ENCODE measurements at regions not wholly inside any gene's neighbourhood (a gene's known extent, or its start where the extent isn't known, plus 50 kb on each side); places are given as distances from the start of the nearest gene placed in this dataset.

DNA sequence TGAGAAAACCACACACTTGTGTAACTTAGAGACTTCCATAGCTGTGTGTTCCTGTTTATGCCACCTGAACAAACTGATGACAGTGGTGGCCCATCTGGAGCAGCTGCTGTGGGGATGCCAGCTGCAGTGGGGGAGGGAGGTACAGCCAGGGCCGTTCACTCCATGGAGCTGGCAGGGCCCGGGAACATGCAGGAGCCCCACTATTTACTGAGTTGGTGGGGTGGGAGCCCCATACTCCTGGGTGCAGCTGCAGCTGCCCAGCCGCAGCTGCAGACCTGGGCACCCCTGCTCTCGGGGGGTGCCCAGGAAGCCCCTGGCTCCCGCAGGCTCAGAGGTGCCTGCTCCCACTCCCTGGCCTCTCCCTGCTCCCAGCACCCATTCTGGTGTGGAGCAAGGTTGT lies 398.6 kb upstream of the RASGEF1B start:
- TF ChIP-seq CTBP1 (IDR thresholded peaks at IDR 0.05; ENCODE audit: borderline replicate concordance) (no peak), ARNT (IDR thresholded peaks at IDR 0.05) (no peak), FOXK2 (IDR thresholded peaks at IDR 0.05) (no peak), BHLHE40 (IDR thresholded peaks at IDR 0.05; ENCODE audit: borderline replicate concordance) (no peak), FOXM1 (IDR thresholded peaks at IDR 0.05; ENCODE audit: borderline replicate concordance) (no peak), FOXA1 (IDR thresholded peaks at IDR 0.05) (no peak), SUZ12 (IDR thresholded peaks at IDR 0.05) (no peak), L3MBTL2 (conservative IDR thresholded peaks at IDR 0.05) (no peak), ELF4 (IDR thresholded peaks at IDR 0.05) (no peak), SP1 (IDR thresholded peaks at IDR 0.05) (no peak)
- TF ChIP-seq, protein P1, sequence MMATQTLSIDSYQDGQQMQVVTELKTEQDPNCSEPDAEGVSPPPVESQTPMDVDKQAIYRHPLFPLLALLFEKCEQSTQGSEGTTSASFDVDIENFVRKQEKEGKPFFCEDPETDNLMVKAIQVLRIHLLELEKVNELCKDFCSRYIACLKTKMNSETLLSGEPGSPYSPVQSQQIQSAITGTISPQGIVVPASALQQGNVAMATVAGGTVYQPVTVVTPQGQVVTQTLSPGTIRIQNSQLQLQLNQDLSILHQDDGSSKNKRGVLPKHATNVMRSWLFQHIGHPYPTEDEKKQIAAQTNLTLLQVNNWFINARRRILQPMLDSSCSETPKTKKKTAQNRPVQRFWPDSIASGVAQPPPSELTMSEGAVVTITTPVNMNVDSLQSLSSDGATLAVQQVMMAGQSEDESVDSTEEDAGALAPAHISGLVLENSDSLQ (IDR thresholded peaks at IDR 0.05): no peak
- POLR2A ChIA-PET: no interaction called here
- no peak for DNase-seq (ENCODE audit: extremely low spot score)
- CTCF ChIA-PET: no interaction called here

DNA sequence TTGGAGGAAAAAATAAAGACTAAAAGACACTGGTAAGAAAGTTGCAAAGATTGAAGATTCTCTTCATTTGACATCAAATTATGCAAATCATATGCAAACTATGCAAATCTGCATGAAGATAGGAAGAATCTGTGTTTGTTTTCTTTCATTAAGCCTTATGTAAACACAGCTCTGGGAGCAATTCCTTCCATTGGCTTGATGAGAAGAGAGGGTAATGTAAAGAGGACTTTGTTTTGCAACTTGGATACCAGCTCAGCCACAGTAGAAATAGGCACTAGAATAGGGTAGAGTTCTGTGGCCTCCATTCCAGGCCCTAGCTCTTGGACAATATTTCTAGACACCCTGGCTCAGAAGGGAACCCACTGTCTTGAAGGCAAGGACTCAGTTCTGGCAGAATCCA lies 388.4 kb upstream of the RASGEF1B start:
- TF ChIP-seq CTBP1 (IDR thresholded peaks at IDR 0.05; ENCODE audit: borderline replicate concordance): no peak
- no peak for TF ChIP-seq SP1 (IDR thresholded peaks at IDR 0.05)
- no peak for TF ChIP-seq BHLHE40 (IDR thresholded peaks at IDR 0.05; ENCODE audit: borderline replicate concordance)
- TF ChIP-seq ZNF384 (IDR thresholded peaks at IDR 0.05): no peak
- TF ChIP-seq HDGF (IDR thresholded peaks at IDR 0.05; ENCODE audit: borderline replicate concordance): no peak
- no peak for TF ChIP-seq ELF4 (IDR thresholded peaks at IDR 0.05)
- TF ChIP-seq LEF1 (IDR thresholded peaks at IDR 0.05; ENCODE audit: borderline replicate concordance): no peak
- TF ChIP-seq SUZ12 (IDR thresholded peaks at IDR 0.05): no peak
- no peak for TF ChIP-seq L3MBTL2 (conservative IDR thresholded peaks at IDR 0.05)
- no peak for TF ChIP-seq ARNT (IDR thresholded peaks at IDR 0.05)
- no peak for TF ChIP-seq FOXK2 (IDR thresholded peaks at IDR 0.05)
- TF ChIP-seq TARDBP (IDR thresholded peaks at IDR 0.05): no peak
- TF ChIP-seq, protein P1 (IDR thresholded peaks at IDR 0.05): no peak
- TF ChIP-seq FOXM1 (IDR thresholded peaks at IDR 0.05; ENCODE audit: borderline replicate concordance): no peak
- no peak for TF ChIP-seq NFRKB (IDR thresholded peaks at IDR 0.05)
- TF ChIP-seq FOXA1 (IDR thresholded peaks at IDR 0.05): no peak

DNA sequence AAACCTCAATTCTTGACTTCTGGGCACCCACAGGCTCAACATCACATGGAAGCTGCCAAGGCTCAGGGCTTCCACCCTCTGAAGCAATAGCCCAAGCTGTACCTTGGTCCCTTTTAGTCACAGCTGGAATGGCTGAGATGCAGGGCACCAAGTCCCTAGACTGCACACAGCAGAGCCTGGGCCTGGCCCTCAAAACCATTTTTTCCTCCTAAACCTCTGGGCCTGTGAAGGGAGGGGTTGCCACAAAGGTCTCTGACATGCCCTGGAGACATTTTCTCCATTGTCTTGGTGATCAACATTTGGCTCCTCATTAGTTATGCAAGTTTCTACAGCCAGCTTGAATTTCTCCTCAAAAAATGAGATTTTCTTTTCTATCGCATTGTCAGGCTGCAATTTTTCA lies 382.7 kb upstream of the RASGEF1B start:
- POLR2A ChIA-PET: no interaction called here
- TF ChIP-seq ARNT (IDR thresholded peaks at IDR 0.05) (no peak), BHLHE40 (IDR thresholded peaks at IDR 0.05; ENCODE audit: borderline replicate concordance) (no peak), FOXK2 (IDR thresholded peaks at IDR 0.05) (no peak), LEF1 (IDR thresholded peaks at IDR 0.05; ENCODE audit: borderline replicate concordance) (no peak), ELF4 (IDR thresholded peaks at IDR 0.05) (no peak), SP1 (IDR thresholded peaks at IDR 0.05) (no peak)
- TF ChIP-seq, protein P1 (IDR thresholded peaks at IDR 0.05): no peak
- CTCF ChIA-PET: no interaction called here
- DNase-seq (ENCODE audit: extremely low spot score): no peak

More for the DNA sequence above, 388.4 kb upstream of the RASGEF1B start:
- ChIA-PET POLR2A (no interaction called here), CTCF (no interaction called here)
- DNase-seq (ENCODE audit: extremely low spot score): no peak

DNA sequence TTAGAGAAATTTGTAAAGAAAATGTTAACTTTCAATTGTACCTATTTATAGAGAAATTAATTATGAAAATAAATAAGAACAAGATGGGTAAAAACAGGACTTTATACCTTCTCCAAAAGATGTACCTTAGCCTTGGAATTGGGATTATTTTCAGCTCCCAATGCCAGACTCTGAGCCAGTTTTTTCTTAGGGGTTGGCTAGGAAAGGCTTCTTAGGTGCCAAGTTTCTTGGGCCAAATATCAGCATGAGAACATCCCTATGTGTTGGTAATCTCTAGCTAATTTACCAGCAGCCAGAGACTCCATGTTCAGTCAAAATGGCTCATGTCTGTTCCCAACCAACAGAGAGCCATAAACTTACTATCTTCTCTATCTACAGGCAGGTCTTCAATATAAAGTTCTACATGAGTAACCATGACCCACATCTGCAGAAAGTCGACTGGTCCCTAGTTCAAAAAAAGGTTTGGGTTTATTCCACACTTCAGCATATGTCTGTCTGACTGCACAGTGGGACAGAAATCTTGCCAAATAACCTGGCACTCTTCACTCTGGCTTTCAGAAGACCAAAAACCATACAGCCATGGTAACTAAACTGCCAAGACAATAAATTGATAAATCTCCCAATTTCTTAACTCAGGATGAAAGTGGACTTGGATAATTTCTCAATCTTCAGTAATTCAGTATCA lies 380.5 kb upstream of the RASGEF1B start:
- DNase-seq (ENCODE audit: extremely low spot score): no peak
- ChIA-PET POLR2A (no interaction called here), CTCF (no interaction called here)
- TF ChIP-seq FOXM1 (IDR thresholded peaks at IDR 0.05; ENCODE audit: borderline replicate concordance): no peak
- TF ChIP-seq ZNF384 (IDR thresholded peaks at IDR 0.05): no peak
- no peak for TF ChIP-seq FOXK2 (IDR thresholded peaks at IDR 0.05)
- no peak for TF ChIP-seq TARDBP (IDR thresholded peaks at IDR 0.05)
- TF ChIP-seq FOXA1 (IDR thresholded peaks at IDR 0.05): no peak
- TF ChIP-seq HDGF (IDR thresholded peaks at IDR 0.05; ENCODE audit: borderline replicate concordance): no peak
- TF ChIP-seq BHLHE40 (IDR thresholded peaks at IDR 0.05; ENCODE audit: borderline replicate concordance): no peak
- TF ChIP-seq, protein P1 (IDR thresholded peaks at IDR 0.05): no peak
- TF ChIP-seq SUZ12 (IDR thresholded peaks at IDR 0.05): no peak
- no peak for TF ChIP-seq ELF4 (IDR thresholded peaks at IDR 0.05)
- TF ChIP-seq SP1 (IDR thresholded peaks at IDR 0.05): no peak
- TF ChIP-seq NFRKB (IDR thresholded peaks at IDR 0.05): no peak
- TF ChIP-seq ARNT (IDR thresholded peaks at IDR 0.05): no peak

DNA sequence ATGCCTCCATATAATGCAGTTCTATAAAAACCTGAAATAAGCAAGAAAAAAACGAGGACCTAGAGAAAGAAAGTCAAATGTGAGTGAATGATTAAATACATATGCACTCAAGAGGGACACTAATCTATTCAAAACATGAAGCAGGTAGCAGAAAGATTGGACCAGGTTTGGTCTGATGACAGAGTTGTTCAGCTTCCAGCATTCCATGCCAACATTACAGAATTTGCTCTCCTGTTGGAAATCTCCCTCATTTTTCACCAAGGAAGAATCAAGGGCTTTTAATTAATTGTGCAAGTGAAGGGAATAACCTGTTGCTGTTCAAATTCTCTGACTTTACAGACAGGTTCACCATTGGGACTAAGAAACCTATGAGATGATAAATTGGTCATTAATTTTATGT lies 379.0 kb upstream of the RASGEF1B start:
- no peak for TF ChIP-seq FOXM1 (IDR thresholded peaks at IDR 0.05; ENCODE audit: borderline replicate concordance)
- no peak for TF ChIP-seq ELF4 (IDR thresholded peaks at IDR 0.05)
- TF ChIP-seq TARDBP (IDR thresholded peaks at IDR 0.05): no peak
- ChIA-PET CTCF (no interaction called here), POLR2A (no interaction called here)
- DNase-seq (ENCODE audit: extremely low spot score): no peak

DNA sequence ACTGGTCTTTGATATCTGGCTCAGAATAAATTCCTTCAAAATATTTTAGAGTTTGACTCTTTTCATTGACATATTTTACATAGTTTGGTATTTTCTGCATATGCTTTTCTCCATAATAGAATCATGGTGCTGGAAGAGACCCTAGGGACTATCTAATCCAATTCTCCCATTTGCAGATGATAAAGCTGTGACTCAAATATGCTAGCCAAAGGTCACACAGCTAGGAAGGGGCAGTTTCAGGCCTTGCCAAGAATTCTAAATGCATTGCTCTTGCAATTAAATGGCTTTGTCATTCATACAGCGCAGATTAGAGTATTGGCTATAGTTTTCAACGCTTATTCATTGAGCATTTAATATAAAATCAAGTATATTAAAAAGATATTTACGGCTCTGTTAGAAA lies 374.1 kb upstream of the RASGEF1B start:
- TF ChIP-seq NFRKB (IDR thresholded peaks at IDR 0.05) (no peak), ZNF384 (IDR thresholded peaks at IDR 0.05) (no peak), ELF4 (IDR thresholded peaks at IDR 0.05) (no peak), ARNT (IDR thresholded peaks at IDR 0.05) (no peak), SP1 (IDR thresholded peaks at IDR 0.05) (no peak), TARDBP (IDR thresholded peaks at IDR 0.05) (no peak), BHLHE40 (IDR thresholded peaks at IDR 0.05; ENCODE audit: borderline replicate concordance) (no peak)
- ChIA-PET CTCF (interaction anchor here (1.0 kb wide), 1 partner anchor 380 kb away, joined by 4 read pairs; no protein-coding TSS in a partner anchor), POLR2A (no interaction called here)
- no peak for DNase-seq (ENCODE audit: extremely low spot score)

Data from HEK293T (cell line).